GM13976 (cell line): ENCODE measurements at regions not wholly inside any gene's neighbourhood (a gene's known extent, or its start where the extent isn't known, plus 50 kb on each side); places are given as distances from the start of the nearest gene placed in this dataset.
A peak's percentile ranks its signal among the peaks of the same experiment; 100 is the strongest.

Experiments used
- DNase-seq: peaks from one replicate; pipeline ENCODE4 v3.0.0; 2012; ENCODE audit warnings: low spot score
- CTCF ChIP-seq: IDR thresholded peaks from 2 replicates; pipeline ENCODE4 v1.5.1; 2012; ENCODE audit warnings: borderline replicate concordance, mild to moderate bottlenecking; ENCODE audit not compliant: insufficient read depth; ENCODE audit errors: extremely low read depth, missing control alignments, control extremely low read depth
- in situ Hi-C: fragments of 300-500 bp; cut with MboI; formaldehyde crosslinking; loops from one replicate; pipeline ENCODE4 v1.12.0; 2022; ENCODE audit warnings: low sequenced_read_pairs, mixed read lengths, inconsistent platforms; ENCODE audit not compliant: unreplicated experiment

GRCh38 chr5:158513490-158514318, 586.0 kb downstream of the EBF1 start:
- in situ Hi-C loops: no loop called here

DNA sequence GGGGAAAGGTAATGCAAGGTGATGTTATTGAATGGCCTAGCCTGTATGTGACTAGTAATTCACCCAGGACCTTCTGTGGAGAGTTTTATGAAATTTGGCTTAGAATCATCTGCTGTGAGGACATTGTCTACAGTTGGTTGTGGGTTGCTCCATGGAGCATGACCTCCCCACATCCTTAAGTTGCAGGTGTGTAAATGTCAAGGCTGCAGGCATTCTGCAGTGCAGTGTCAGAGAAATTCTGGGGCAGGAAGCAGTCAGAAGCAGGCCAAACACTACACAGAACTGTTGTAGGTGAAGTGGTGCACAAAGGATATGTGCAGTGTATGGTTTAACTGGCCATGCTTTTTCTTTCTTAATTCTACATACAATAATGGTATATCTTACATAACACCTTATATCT, 588.3 kb downstream of the EBF1 start:
- no peak for TF ChIP-seq CTCF
- in situ Hi-C loops: no loop called here
- DNase-seq: peak; percentile 28

More at GRCh38 chr5:158513490-158514318, 586.0 kb downstream of the EBF1 start:
- TF ChIP-seq CTCF: no peak
- DNase-seq: no peak

- no peak for DNase-seq
- in situ Hi-C loops: no loop called here
- TF ChIP-seq CTCF: no peak
Measured at GRCh38 chr5:158510479-158510878, 589.2 kb downstream of the EBF1 start.

DNA sequence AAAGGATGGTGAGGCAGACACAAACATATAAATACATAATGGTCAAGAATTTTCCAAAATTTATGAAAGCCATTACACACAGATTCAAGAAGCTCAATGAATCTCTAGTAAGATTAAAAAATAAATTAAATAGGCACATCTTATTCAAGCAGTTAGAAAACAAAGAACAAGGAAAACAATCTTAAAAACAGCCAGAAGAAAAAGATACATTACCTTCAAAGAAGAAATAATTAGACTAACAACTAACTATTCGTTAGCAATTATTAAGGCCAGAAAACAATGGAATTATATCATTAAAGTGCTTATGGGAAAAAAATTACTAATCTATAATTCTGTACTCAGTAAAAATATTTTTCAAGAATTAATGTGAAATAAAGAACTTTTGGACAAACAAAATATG, 593.1 kb downstream of the EBF1 start:
- in situ Hi-C loops: no loop called here
- TF ChIP-seq CTCF: no peak
- DNase-seq: no peak

DNA sequence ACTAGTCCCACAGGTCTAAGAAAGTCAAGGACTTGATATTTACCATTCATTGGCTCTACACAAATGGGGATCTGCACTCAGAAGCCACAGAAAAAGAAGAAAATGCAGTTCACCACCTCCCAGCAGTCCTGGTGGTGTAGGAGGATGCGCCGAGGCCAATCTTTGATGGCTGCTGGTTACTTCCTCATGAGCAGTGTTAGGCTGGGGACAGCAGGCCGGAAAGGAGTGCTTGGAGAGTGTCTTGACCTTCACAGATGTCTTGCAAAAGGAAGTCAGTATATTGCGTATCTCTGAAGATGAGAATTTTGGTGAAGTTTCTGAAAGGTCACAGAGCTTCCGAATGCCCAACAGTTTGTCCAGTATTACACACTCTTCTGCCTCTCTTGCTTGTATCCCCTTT, 597.0 kb downstream of the EBF1 start:
- no peak for TF ChIP-seq CTCF
- in situ Hi-C loops: no loop called here
- no peak for DNase-seq

DNA sequence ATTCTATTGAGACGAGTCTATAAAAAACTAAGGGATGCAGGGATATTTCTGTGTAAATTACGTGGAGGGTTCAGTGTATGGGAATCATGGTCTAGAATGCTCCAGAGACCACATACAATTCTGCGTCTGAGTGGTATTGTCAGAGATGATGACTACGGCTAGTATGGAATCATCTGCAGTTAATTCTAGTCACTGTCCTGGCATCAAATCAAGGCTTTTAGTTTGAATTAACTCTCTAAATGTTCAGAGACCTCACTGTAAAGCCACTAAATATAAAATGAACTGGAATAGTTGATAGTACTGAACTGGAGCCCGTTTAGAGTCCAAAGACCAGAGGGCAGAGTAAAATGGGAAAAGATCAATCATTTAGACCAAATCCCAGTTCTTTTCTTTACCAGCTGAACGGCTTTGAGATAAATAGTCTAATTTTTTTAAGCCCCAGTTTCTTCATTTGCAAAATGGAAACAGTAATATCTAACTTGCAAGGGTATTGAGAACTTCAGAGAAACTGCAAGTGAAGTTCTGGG, 599.8 kb downstream of the EBF1 start:
- in situ Hi-C loops: no loop called here
- TF ChIP-seq CTCF: no peak
- DNase-seq: no peak
